ENCODE measurements at regions not wholly inside any gene's neighbourhood (a gene's known extent, or its start where the extent isn't known, plus 50 kb on each side); places are given as distances from the start of the nearest gene placed in this dataset.
"Not testable (repeated sequence)": the region's sequence is repeated elsewhere in the genome, so short reads cannot be mapped to it uniquely, and the experiment has no call there.

DNA sequence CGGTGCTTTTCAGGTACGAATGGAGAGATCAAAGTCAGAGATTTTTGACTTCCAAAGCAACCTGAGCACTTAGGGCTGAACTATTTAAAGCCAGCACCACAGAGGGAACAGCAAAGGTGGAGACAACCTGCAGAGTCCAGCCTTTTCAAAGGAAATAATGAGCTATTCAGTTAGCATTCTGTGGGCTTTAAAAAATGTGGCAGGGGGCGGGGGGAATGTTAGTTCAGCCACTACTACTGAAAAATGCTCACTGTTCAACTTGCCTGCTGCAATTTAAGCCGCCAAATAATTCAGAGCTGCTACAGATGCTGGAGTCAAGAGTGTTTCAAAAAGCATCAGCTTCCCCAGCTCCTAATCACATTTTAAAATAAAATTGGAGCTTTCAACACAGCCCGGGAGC is 473.3 kb upstream of the PLXNA2 start:
- DNase-seq (ENCODE audit: low read depth), result no peak

GRCh38 chr1:208722592-208722991 is 478.4 kb upstream of the PLXNA2 start:
- DNase-seq (ENCODE audit: low read depth), result no peak

GRCh38 chr1:208724079-208724478 is 479.9 kb upstream of the PLXNA2 start:
- no peak for DNase-seq (ENCODE audit: low read depth)

DNA sequence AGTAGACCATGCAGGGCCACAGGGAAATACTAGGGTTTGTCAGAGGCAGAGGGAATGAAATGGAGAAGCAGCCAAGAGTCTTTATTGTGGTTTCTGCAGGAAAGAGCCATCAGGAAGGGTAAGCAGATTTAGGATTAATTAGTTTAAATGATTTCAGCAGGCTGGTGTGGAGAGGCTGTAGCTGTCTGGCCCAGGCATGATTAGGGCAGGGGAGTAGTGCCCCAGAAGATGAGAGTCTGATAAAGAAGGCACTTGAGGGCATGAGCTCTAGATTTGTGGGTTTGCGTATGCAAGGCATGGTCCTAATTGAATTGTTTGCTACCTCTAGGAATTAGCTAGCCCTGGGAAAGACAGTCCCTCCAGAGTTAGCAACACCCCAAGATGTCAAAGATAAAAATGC is 484.6 kb upstream of the PLXNA2 start:
- DNase-seq (ENCODE audit: low read depth), result no peak

DNA sequence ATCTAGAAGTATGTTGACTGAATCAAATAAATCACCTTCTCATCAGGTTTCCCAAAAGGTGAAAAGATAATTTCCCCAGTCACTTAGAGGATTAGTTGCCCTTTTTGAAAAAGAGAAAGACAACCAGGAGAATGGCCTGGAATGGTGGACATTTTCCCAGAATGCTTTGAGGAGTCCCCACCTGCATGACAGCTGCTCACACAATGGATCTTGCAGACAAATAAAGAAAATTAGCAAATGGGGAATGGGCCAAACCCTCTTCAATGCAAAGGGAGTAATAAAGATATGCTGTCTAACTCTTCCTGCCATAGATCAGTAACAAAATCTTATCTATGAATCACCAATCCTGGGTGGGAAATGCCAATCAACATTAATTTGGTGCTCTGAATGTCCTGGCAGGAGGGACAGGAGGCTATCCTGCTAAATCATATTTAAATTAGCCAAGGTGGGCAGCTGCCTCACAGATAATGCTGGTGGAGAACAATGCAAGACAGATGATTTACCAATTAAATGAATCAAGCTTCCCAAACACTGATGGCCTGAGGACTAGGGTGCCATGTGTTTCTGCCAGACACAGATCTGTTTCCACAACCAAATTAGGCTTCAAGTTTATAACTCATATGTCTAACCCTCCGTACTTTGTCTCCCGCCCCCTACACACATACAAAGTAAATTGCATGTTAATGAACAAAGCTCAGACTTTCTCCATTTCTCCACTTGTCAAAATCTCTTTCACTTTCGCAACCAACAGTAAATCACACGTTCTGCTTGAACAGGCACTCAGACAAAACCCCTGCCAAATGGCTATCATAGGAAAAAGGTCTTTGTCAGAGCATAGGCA is 488.0 kb upstream of the PLXNA2 start:
- DNase-seq (ENCODE audit: low read depth), result no peak

- DNase-seq (ENCODE audit: low read depth), result no peak
These were observed 493.0 kb upstream of the PLXNA2 start for GRCh38 chr1:208737161-208737560.

DNA sequence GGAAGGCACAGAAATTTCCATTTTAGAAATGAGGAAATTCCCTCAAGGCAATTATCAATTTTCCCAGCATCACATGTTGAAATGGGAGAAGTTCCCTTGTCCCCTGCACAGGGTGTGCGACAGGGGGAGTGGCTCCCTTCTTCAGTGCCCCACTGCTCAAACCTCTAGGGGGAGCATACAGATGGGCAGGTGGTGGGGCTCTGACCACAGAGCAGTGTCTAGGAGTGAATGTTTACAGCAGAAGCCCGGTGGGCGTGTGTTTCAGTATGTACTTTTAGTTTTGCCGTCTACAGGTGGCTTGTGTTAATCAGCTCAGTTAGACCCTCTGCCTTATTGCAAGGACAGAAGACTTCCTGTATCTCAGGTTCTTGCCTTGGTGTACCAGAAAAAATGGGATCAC is 493.7 kb upstream of the PLXNA2 start:
- no peak for DNase-seq (ENCODE audit: low read depth)

DNA sequence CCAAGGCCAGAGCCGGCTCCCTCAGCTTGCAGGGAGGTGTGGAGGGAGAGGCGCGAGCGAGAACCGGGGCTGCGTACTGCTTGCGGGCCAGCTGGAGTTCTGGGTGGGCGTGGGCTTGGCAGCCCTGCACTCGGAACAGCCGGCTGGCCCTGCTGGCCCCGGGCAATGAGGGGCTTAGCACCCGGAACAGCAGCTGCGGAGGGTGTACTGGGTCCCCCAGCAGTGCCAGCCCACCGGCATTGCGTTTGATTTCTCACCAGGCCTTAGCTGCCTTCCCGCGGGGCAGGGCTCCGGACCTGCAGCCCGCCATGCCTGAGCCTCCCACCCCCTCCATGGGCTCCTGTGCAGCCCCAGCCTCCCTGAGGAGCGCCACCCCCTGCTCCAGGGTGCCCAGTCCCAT is 495.5 kb upstream of the PLXNA2 start:
- DNase-seq (ENCODE audit: low read depth), result not testable (repeated sequence)

DNA sequence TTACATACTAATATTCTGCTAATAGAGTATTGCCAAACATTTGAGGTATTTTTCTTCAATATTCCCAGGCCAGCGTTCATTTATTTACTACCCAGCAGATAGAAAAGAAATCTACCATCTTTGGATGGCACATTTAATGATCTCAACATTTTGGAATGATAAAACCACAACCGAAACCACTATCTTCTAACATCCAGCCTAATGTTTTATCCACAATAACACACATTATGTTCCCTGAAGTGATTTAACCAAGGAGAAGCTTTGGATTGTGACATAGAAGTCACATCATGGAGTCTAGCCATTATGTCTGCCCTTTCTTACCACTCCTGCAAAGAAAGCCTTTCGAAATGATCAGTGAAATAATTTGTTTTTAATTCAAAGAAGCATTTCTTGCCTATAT is 497.1 kb upstream of the PLXNA2 start:
- DNase-seq (ENCODE audit: low read depth), result no peak

DNA sequence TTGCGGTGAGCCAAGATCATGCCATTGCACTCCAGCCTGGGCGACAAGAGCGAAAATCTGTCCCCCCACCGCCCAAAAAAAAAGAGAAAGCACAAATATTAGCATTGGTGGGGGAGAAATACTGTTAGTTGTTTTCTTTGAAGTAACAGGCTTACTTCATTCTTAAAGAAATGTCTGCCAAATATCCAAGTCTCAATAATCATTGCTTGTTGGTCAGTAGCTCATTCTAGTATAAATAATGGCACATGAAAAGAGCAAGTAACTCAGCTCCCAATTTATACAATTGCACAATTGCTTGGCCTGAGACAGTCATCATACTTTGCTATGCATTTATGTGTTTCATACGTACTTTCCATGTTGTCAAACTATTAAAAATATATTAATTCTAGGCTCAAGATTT is 499.2 kb upstream of the PLXNA2 start:
- no peak for DNase-seq (ENCODE audit: low read depth)

DNA sequence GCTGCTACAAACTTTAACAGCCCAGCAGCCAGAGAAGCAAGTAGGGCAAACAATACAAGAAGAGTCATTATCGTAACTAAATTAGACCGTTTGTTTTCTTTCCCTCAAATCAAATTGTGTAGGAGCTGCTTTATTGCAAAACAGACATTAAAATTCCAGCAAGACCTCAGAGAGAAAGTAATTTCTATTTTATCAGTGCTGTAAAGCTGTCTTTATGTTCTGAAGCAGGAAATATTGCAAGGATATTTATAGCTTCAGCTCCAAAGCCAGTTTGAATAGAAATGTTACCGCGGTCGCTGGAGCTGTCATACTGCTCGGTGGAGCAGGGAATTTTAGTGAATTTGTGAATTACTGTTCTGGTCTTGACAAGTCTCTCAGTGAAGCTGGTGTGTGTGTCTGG is 503.8 kb upstream of the PLXNA2 start:
- DNase-seq (ENCODE audit: low read depth), result no peak

- no peak for DNase-seq (ENCODE audit: low read depth)
These were observed 504.4 kb upstream of the PLXNA2 start for GRCh38 chr1:208748387-208749165.

GRCh38 chr1:208756339-208756981 is 512.3 kb upstream of the PLXNA2 start:
- DNase-seq (ENCODE audit: low read depth), result no peak

DNA sequence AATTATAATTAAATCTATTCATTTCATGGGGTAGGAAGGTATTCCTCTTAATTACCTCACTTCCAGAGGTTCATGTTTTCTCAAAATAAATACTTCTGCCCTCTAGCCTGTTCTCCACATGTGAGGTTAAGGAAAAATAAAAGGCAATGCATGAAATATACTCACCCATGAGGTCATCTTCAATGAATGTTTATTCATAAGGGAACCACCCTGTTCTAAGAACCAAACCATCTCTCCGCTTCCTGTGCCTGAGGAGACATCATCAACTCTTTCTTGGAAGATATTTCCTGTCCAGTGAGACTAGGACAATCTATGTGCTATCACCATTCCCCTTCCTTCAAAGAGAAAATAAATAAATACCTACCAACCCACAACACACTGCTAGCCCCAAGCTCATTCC is 513.7 kb upstream of the PLXNA2 start:
- DNase-seq (ENCODE audit: low read depth), result no peak

GRCh38 chr1:208759255-208759654 is 515.1 kb upstream of the PLXNA2 start:
- DNase-seq (ENCODE audit: low read depth), result no peak

GRCh38 chr1:208763971-208764370 is 519.8 kb upstream of the PLXNA2 start:
- no peak for DNase-seq (ENCODE audit: low read depth)

- no peak for DNase-seq (ENCODE audit: low read depth)
These were observed 522.6 kb upstream of the PLXNA2 start for GRCh38 chr1:208766832-208767231.

- DNase-seq (ENCODE audit: low read depth), result no peak
These were observed 523.6 kb upstream of the PLXNA2 start for GRCh38 chr1:208767816-208768215.

GRCh38 chr1:208772891-208773290 is 528.7 kb upstream of the PLXNA2 start:
- no peak for DNase-seq (ENCODE audit: low read depth)

- no peak for DNase-seq (ENCODE audit: low read depth)
These were observed 531.7 kb upstream of the PLXNA2 start for GRCh38 chr1:208775841-208776240.

- no peak for DNase-seq (ENCODE audit: low read depth)
These were observed 534.2 kb upstream of the PLXNA2 start for GRCh38 chr1:208778417-208778816.

DNA sequence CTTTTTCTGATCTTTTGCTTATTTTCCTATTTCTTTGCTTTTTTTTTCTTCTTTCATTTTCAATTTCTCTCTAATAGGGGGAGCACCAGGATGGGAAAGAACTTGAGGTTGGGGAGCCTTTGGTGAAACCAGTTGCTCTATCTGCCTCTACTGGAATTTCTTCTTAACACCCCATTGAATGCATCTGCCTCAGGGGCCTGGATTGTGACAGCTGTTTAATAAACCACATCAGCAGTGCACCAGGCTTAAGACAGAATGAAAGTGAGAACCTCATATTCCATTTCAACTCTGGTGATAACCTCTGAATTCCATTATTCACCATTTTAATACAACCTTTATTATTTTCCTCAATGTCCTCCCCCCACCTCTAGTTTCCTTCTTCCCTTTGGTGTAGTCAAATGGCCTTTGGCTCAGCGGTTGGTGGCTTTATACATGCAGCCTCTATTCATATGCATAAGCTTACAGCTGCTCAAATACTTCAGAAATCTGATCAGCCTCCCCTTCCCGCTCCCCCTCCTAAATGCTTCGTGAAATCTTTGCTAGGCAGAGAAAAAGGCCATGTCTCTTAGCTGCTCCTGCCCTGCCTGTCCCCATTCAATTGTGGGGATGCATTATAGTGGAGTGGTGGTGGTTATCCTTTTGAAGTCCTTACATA is 537.3 kb upstream of the PLXNA2 start:
- DNase-seq (ENCODE audit: low read depth), result no peak
